ENCODE measurements at regions not wholly inside any gene's neighbourhood (a gene's known extent, or its start where the extent isn't known, plus 50 kb on each side); places are given as distances from the start of the nearest gene placed in this dataset.

DNA sequence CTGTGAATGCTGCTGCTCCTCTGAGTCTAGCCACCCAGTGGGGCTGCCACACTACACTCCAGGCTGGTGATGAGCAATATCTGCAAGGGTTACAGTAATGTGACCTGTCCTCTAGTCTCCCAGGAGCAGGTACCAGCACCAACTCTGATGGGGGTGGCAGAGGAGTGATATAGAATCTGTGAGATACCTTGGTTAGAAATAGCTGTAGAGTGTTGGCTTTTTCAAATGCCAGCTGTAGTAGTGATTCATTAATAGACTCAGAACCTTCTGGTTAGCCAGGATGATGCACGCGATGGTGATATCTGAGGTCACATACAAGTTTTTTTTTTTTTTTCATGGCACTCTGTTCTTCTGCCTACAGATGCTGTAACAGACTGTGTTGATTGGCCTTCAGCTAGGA, 757.1 kb downstream of the INHBA start:
- no peak for DNase-seq (ENCODE audit: low read depth)

- DNase-seq (ENCODE audit: low read depth) = no peak
Observed at GRCh38 chr7:40944981-40945585, 757.8 kb downstream of the INHBA start.

GRCh38 chr7:40937879-40938278, 765.0 kb downstream of the INHBA start:
- DNase-seq (ENCODE audit: low read depth) = no peak

DNA sequence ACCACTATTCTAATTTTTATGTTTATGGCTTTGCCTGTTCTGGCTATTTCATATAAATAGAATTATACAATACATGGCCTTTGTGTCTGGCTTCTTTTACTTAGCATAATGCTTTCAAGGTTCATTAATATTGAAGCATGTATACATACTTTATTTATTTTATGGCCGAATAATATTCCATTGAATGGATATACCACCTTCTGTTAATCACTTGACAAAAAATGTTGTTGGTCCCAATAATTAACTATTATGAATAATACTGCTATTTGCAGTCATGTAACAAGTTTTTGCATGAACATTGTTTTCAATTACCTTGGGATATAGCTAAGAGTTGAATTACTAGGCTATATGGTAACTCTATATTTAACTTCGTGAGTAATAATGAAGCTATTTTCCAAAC, 767.5 kb downstream of the INHBA start:
- no peak for DNase-seq (ENCODE audit: low read depth)

DNA sequence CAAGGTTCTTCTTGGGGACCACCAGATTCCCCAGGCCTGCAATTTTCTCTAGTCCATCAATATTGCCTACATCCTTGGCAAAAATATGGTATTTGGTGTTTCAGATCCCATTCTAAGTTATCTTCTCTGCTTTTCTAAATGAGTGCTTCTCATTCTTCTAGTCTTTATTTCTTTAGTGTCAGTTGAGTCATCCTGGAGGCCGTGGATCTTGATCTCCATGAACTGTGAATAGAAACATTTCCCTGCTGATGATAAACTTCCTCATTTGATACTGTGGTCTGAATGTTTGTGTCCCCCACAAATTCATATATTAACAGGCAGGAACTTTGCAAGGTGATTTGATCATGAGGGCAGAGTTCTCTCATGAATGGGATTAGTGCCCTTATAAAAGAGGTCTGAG, 779.3 kb downstream of the INHBA start:
- DNase-seq (ENCODE audit: low read depth) = no peak

DNA sequence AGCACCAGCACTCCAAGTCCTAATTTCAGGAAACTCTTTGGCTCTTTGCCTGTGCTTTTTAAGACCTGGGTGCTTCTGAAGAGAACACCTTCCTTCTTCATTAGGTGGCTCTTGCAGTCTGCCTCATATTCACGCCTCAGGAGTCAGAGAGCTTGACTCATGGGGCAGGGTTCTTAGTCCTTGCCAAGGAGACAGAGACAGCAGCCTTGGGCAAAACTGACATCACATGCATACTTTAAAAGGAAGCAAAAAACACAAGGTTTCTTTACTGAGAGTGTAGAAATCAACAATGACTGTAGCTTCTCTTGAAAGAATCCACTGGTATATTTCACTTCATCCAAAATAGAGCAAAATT, 780.6 kb downstream of the INHBA start:
- DNase-seq (ENCODE audit: low read depth) = no peak

DNA sequence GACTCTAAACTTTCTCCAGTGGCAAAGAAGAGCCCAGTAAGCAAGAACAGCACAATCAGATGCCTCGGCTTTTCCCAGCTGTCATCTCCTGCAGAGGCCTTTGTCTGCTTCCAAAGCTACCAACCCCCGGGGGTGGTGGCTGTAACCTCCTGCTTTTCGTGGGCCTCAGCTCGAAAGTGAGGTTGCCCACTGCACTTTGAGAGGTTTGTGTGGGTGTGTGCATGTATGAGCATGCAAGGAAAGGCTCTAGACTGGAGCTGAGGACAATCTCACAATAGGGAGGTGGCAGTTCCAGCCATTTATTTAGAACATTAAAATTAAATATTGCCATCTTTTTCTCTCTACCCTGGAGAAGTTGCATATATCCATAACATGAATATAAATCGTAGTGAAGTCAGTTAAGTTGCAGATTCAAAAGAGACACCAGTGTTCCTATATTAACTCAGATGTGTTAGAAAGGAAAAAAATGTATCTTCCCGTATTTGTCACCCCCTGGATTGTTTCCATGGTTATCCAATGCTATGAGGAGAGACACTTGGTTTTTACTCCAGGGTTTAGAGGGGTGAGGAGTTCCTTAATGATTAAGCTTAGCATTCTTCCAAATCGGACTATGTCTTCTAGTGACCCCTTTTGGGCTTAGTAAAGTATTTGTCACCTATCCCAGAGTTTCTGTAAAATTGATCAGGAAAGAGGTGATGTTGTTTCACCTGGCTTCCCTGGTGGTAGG, 781.1 kb downstream of the INHBA start:
- DNase-seq (ENCODE audit: low read depth) = no peak

GRCh38 chr7:40918701-40919271, 784.0 kb downstream of the SUGCT start:
- DNase-seq (ENCODE audit: low read depth) = no peak

DNA sequence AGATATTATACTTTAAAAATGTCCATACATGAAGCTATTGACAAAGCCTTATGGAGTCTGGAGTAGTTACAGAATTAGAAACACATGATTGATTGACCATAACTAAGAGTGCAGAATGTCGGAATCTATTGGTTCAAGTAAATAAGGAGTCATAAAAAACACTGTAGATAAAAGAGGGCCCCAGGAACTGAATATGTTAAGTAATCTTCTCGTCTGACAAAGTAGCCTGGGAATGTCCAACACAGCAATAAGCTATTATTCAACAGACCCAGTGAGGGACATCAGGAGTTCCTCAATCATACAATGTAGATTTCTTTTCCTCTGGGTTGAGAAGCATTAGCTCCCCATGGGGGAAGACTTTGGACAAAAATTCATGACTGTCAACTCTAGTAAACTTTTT, 782.0 kb downstream of the SUGCT start:
- DNase-seq (ENCODE audit: low read depth) = no peak

- no peak for DNase-seq (ENCODE audit: low read depth)
Observed at GRCh38 chr7:40915071-40915470, 780.3 kb downstream of the SUGCT start.
